AG08396 (cell line): ENCODE measurements at regions not wholly inside any gene's neighbourhood (a gene's known extent, or its start where the extent isn't known, plus 50 kb on each side); places are given as distances from the start of the nearest gene placed in this dataset.
"Not testable (repeated sequence)": the region's sequence is repeated elsewhere in the genome, so short reads cannot be mapped to it uniquely, and the experiment has no call there.

Experiments used
- DNase-seq: peaks from one replicate; pipeline ENCODE4 v3.0.0; 2012; ENCODE audit warnings: low spot score, mixed read lengths

DNA sequence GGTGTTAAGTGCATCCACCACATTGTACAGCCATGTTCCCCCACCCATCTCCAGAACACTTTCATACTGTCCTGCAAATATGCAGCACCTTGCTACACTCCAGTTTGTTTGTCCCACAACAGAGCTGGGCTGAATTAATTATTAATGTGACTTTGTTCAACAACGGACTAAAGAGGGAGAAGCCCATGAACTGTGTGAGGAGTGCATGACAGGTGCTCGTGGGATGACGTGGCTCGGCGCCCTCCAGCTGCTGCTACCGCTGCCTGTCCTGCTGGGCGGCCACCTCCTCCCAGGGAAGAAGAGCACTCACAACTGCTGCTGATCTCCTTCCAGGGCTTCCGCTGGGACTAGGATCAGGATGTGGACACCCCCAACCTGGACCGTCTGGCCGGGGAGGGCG, 111.2 kb upstream of the DEFB108B start:
- DNase-seq, result not testable (repeated sequence)

- not testable (repeated sequence) for DNase-seq
These were observed 109.0 kb upstream of the DEFB108B start for GRCh38 chr11:71723991-71724390.

DNA sequence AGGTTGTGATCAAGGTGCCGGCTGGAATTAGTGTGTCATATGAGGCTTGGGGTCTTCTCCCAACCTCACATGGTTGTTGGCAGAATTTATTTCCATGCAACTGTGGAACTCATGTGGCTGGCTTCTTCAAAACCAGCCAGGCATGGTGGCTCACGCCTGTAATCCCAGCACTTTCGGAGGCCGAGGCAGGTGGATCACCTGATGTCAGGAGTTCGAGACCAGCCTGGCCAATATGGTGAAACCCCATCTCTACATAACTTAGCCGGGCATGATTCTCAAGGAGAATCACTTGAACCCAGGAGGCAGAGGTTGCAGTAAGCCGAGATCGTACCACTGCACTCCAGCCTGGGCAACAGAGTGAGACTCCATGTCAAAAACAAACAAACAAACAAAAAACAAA, 102.3 kb upstream of the DEFB108B start:
- DNase-seq, result not testable (repeated sequence)

DNA sequence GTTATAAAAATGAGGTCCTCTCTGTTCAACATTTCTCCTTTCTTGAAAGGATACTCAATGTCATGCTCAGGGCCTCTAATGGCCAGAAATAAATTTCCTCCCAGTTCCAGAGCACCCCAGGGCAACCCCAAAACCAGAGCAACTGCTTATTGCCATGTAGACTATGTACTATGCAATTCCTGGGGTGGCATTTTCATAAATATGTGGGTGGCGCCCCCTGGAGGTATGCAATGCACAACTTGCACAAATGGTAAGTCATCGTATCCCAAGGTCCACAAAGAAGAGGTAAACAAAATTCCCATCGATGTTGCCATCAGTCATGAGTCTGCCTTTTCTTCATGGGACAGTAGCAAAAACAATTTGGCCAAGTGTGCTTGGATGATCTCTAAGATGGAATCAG, 98.6 kb upstream of the DEFB108B start:
- DNase-seq, result not testable (repeated sequence)

DNA sequence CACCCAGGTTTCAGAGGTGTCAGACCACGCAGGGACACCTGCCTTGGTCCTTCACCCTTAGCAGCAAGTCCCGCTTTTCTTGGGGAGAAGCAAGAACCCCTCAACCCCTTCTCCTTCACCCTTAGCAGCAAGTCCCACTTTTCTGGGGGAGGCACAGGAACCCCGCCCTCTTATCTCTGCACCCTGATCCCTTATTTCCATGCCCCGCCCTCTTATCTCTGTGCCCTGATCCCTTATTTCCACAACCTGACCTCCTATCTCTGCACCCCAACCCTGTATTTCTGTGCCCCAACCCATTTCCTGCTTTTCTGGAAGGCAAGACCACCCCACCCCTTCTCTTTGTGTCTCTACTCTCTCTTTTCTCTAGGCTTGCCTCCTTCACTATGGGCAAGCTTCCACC, 94.7 kb upstream of the DEFB108B start:
- DNase-seq, result not testable (repeated sequence)

- not testable (repeated sequence) for DNase-seq
These were observed 89.6 kb upstream of the DEFB108B start for GRCh38 chr11:71743385-71743784.

DNA sequence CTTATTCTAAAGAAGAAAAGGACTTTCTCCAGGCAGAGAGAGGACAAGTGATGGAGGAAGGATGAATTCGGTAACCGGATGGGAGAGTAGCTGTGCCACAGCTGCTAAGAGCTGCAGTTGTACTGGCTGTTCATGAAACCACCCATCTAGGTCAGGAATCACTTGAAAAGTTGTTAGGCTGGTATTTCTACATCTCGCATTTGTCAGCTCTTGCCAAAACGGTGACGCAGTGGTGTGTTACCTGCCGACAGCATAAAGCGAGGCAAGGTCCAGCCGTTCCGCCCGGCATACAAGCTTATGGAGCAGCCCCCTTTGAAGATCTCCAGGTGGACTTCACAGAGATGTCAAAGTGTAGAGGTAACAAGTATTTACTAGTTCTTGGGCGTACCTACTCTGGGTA, 87.3 kb upstream of the DEFB108B start:
- DNase-seq, result not testable (repeated sequence)

DNA sequence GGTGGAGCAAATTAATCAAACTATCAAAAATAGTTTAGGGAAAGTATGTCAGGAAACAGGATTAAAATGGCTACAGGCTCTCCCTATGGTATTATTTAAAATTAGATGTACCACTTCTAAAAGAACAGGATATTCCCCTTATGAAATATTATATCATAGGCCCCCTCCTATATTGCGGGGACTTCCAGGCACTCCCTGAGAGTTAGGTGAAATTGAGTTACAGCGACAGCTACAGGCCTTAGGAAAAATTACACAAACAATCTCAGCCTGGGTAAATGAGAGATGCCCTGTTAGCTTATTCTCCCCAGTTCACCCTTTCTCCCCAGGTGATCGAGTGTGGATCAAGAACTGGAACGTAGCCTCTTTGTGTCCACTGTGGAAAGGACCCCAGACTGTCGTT, 86.7 kb upstream of the DEFB108B start:
- not testable (repeated sequence) for DNase-seq

GRCh38 chr11:71748965-71749620, 83.9 kb upstream of the DEFB108B start:
- DNase-seq, result not testable (repeated sequence)

DNA sequence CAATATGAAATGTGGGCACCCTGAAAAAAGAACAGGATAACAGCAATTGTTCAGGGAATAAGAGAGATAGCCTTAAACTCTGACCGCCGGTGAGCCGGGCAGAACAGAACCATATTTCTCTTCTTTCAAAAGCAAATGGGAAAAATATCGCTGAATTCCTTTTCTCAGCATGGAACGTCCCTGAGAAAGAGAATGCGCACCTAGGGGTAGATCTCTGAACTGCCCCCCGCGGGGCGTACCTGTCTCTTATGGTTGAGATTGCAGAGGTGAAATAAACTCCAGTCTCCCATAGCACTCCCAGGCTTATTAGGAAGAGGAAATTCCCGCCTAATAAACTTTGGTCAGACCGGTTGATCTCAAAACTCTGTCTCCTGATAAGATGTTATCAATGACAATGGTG, 82.1 kb upstream of the DEFB108B start:
- not testable (repeated sequence) for DNase-seq

DNA sequence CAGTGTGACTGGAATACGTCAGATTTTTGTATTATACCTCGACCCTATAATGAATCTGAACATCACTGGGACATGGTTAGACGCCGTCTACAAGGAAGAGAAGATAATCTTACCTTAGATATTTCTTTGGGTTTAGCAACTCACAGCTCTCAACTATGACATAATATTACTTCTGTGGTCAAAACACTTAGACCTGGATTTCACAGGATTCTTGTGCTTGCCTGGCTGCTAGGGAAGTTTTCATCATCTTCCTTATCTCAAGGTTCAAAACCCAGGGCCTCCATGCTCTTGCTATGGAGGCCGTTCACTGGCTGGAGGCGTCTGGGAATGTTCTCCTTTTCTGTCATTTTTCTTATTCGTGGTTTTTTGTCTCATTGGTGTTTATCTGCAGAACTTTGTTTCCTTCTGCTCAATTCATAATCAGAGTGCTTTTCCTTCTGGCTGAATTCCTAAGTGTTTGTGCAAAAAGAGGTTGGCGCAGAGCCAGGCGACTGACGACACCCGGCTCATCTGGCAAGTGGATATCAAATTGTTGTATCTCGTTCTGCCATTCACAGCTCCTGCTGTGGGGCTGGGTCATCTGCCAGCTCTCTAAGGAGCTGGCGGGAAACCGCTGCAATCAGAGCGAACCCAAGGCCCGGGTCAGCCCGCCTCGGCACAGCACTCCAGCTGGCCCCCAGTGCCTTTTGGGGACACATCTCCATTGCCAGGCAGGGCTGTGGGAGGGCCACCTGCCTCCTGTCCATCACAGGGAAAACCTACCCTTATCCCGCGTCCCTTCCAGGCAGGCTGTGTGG, 68.1 kb upstream of the DEFB108B start:
- DNase-seq, result not testable (repeated sequence)

- DNase-seq, result not testable (repeated sequence)
These were observed 66.0 kb upstream of the DEFB108B start for GRCh38 chr11:71767016-71767415.

DNA sequence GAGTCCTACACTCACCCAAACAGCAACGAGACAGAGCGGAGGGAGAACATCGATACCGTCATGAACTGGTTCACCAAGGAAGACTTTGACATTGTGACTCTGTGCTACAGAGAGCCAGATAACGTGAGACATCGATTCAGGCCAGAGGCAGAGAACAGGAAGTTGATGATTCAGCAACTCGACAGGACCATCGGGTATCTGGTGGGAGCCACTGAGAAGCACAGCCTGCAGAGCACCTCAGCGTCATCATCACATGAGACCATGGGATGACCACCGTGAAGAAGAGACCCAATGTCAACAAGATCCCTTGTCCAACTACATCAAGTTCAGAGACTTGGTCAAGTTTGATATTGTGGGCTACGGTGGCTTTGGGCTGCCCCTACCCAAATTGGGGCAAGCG, 60.8 kb upstream of the DEFB108B start:
- not testable (repeated sequence) for DNase-seq

GRCh38 chr11:71774603-71775222, 58.3 kb upstream of the DEFB108B start:
- no peak for DNase-seq

- not testable (repeated sequence) for DNase-seq
These were observed 52.9 kb upstream of the DEFB108B start for GRCh38 chr11:71780116-71780515.

- not testable (repeated sequence) for DNase-seq
These were observed 52.2 kb upstream of the DEFB108B start for GRCh38 chr11:71780771-71781170.

GRCh38 chr11:71781491-71781890, 51.5 kb upstream of the DEFB108B start:
- DNase-seq, result not testable (repeated sequence)

GRCh38 chr11:71782229-71782861, 50.7 kb upstream of the DEFB108B start:
- not testable (repeated sequence) for DNase-seq

DNA sequence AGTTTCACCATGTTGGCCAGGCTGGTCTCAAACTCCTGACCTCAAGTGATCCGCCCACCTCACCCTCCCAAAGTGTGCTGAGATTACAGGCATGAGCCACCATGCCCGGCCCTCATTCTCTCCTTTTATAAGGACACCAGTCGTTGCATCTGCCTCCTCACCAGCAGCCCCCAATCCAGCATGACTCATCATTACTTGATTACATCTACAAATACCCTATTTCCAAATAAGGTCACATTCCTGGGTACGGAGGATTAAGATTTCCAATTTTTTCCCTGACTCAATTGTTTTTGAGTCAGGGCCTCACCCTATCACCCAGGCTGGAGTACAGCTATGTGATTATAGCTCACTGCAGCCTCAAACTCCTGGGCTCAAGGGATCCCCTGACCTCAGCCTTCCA, 49.8 kb upstream of the DEFB108B start:
- DNase-seq, result not testable (repeated sequence)
